ENCODE measurements at regions not wholly inside any gene's neighbourhood (a gene's known extent, or its start where the extent isn't known, plus 50 kb on each side); places are given as distances from the start of the nearest gene placed in this dataset.
A peak's percentile ranks its signal among the peaks of the same experiment; 100 is the strongest.

DNA sequence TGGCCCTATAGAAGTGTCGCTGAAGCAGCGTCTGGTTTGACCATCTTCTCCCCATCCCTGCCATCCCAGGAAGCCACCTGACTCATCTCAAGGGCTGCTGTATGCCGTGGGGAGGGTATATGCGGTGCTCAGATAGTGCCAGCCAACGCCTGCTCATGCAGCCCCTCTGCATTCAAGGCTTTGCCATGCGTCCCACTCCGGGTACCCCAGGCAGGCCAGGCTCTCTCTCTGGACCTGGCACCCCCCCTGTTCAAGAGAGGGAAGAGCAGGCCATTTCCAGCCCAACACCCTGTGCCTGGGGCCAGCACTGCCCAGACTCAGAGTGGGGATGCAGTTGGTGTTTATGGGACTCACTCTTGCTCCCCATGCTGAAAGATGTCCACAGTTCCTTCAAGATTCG lies 130.0 kb downstream of the GLI2 start:
- peaks cover 6 to 27% (median 11%) of the 10 kb centered on the region in 4 donors for H3K4me1 ChIP-seq
- intact Hi-C loops (cut with DNase I; ENCODE audit: low total_unique reads) (no loop called here), in situ Hi-C loops (cut with MboI; ENCODE audit: low pct_ligation_motif_present in 1 of 4, low pct_unique_long_range_greater_than_20kb in 1 of 4, low sequenced_read_pairs in 3 of 4) (no loop called here)
- no peak overlapping the region for H3K27ac ChIP-seq
- no peak overlapping the region for H3K4me3 ChIP-seq
- WGBS, 2 donors (ENCODE audit: low coverage in 1 of 2), result 86% methylated on average over 8 of the region's 8 CpGs; no CpG with 5 or more reads in 1 of the 2 donors
- H3K27me3 ChIP-seq, result peaks cover 33% of the 10 kb centered on the region
- H3K36me3 ChIP-seq, result no peaks in the 10 kb centered on the region
- H3K9me3 ChIP-seq, result no peaks in the 10 kb centered on the region
- TF ChIP-seq, protein P1, sequence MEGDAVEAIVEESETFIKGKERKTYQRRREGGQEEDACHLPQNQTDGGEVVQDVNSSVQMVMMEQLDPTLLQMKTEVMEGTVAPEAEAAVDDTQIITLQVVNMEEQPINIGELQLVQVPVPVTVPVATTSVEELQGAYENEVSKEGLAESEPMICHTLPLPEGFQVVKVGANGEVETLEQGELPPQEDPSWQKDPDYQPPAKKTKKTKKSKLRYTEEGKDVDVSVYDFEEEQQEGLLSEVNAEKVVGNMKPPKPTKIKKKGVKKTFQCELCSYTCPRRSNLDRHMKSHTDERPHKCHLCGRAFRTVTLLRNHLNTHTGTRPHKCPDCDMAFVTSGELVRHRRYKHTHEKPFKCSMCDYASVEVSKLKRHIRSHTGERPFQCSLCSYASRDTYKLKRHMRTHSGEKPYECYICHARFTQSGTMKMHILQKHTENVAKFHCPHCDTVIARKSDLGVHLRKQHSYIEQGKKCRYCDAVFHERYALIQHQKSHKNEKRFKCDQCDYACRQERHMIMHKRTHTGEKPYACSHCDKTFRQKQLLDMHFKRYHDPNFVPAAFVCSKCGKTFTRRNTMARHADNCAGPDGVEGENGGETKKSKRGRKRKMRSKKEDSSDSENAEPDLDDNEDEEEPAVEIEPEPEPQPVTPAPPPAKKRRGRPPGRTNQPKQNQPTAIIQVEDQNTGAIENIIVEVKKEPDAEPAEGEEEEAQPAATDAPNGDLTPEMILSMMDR (IDR thresholded peaks at IDR 0.05), result no peak
- TF ChIP-seq EP300 (IDR thresholded peaks at IDR 0.05; ENCODE audit: low read depth) (no peak), POLR2AphosphoS5 (IDR thresholded peaks at IDR 0.05) (no peak), POLR2A (IDR thresholded peaks at IDR 0.05) (no peak)
- DNase-seq, result no peak

DNA sequence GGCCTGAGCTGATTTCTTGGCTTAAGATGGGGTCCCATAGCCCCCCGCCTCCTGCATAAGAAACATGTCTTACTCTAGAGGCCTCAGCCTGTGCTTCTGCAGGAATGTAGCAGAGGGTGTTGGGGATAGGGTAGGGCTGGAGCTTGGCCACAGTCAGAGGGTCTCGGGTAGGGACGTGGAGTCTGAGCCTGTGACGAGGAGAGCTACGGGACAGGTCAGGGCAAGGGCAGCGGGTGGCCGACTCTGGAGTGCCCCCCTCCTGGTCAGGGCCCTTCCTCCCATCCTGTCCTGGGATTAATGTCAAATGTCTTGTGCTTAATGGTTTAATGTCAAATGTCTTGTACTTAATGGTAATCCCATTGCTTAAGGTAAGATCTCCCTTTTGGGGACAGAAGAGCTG lies 130.4 kb downstream of the GLI2 start:
- no peak for TF ChIP-seq POLR2AphosphoS5 (IDR thresholded peaks at IDR 0.05)
- Histone ChIP-seq H3K36me3 (no peaks in the 10 kb centered on the region), H3K9me3 (no peaks in the 10 kb centered on the region), H3K4me3 (no peak overlapping the region), H3K4me1 (peaks cover 6 to 27% (median 11%) of the 10 kb centered on the region in 4 donors), H3K27ac (no peak overlapping the region), H3K27me3 (peaks cover 33% of the 10 kb centered on the region)
- intact Hi-C loops (cut with DNase I; ENCODE audit: low total_unique reads) (no loop called here), in situ Hi-C loops (cut with MboI; ENCODE audit: low pct_ligation_motif_present in 1 of 4, low pct_unique_long_range_greater_than_20kb in 1 of 4, low sequenced_read_pairs in 3 of 4) (no loop called here)
- WGBS, 2 donors (ENCODE audit: low coverage in 1 of 2), result 89% methylated on average over 7 of the region's 7 CpGs; no CpG with 5 or more reads in 1 of the 2 donors
- no peak for DNase-seq

DNA sequence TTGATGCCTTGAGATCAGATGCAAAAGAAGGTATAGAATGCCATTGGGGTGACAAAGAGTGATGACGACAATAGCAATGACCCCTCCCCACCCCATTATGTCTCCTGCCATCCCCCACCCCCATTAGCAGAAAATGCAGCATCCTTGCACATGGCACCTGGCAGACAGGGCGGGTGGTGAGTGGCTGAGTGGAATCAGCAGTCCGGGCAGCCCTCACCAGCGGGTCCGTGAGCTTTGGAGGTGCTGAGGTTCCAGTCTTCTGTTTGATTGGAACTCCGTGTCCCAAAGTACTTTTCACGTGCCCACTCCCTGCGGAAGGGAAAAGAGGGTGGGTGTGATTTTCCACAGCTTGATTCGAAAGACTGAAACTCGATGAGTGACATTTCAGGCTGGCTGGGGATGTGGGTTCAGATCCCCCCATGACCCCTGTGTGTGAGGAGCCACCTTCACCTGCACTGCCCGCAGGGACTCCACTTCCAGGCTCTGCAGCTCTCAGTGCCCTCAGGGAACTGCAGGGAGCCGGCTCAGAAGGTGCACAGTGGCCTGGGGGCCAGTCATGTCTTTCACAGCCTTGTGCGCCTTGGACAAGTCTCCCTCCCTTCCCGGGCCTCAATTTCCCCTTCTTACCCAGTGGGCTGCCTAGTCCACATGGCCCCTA lies 130.9 kb downstream of the GLI2 start:
- peaks cover 33% of the 10 kb centered on the region for H3K27me3 ChIP-seq
- TF ChIP-seq, protein P1 (IDR thresholded peaks at IDR 0.05), result no peak
- no peak for TF ChIP-seq EP300 (IDR thresholded peaks at IDR 0.05; ENCODE audit: low read depth)
- peaks cover 6 to 27% (median 11%) of the 10 kb centered on the region in 4 donors for H3K4me1 ChIP-seq
- in situ Hi-C loops (cut with MboI; ENCODE audit: low pct_ligation_motif_present in 1 of 4, low pct_unique_long_range_greater_than_20kb in 1 of 4, low sequenced_read_pairs in 3 of 4), result no loop called here
- H3K4me3 ChIP-seq, result peak overlapping the region in 1 of 4 donors; percentile 35
- H3K27ac ChIP-seq, result peak overlapping the region; percentile 69 to 92 (median 86)
- DNase-seq, result no peak
- H3K36me3 ChIP-seq, result no peaks in the 10 kb centered on the region
- no peaks in the 10 kb centered on the region for H3K9me3 ChIP-seq
- intact Hi-C loops (cut with DNase I; ENCODE audit: low total_unique reads), result no loop called here
- WGBS, 2 donors (ENCODE audit: low coverage in 1 of 2), result 80% methylated on average over 14 of the region's 14 CpGs; no CpG with 5 or more reads in 1 of the 2 donors

DNA sequence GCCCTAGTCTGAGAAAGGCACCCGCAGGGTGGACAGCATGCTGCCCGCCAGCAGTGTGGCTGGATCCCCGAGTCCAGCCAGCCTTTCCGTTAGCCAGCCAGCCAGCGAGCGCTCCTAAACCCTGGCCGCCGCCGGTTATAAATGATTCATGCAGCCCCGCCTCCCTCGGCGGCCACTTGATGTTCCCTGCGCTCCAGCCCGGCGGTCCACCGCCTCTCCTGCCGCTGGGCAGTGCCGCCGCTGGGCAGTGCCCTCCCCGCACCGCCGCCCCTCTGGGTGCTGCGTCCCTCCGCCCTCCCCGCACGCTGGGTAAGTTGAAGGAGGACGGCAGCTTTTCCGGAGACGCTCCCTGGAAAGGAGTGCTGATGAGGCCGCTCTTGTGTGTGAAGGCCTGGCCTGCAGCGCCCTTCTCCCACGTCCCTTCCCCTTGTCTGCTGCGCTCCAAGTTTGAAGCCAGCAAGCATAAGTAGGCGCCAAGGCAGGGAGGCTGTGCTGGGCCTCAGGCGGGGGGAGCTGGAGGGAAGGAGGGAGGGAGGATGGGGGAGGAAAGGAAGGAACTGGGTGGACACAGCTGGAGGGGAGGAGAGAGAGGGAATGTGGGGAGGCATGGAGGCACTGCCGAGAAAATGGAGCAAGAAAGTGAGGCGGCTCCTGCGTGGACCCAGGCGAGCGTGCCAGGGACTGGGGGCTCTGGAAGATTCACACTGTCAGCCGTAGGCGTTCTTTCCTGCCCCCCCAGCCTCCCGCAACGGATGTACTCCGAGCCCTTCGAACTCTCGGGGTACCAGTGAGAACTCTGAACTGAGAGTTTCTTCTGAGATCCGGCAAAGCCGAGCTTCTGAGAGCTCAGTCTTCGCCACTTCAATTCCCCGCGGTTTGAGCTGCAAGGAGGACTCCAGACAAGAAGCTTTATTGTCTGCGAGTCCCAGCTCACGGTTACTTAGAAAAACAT lies 131.9 kb downstream of the GLI2 start:
- in situ Hi-C loops (cut with MboI; ENCODE audit: low pct_ligation_motif_present in 1 of 4, low pct_unique_long_range_greater_than_20kb in 1 of 4, low sequenced_read_pairs in 3 of 4) (no loop called here), intact Hi-C loops (cut with DNase I; ENCODE audit: low total_unique reads) (no loop called here)
- TF ChIP-seq EP300 (IDR thresholded peaks at IDR 0.05; ENCODE audit: low read depth) (no peak), POLR2A (IDR thresholded peaks at IDR 0.05) (peak; percentile 25), POLR2AphosphoS5 (IDR thresholded peaks at IDR 0.05) (peak in 1 of 3 donors; percentile 26)
- TF ChIP-seq, protein P1 (IDR thresholded peaks at IDR 0.05), result no peak
- WGBS, 2 donors (ENCODE audit: low coverage in 1 of 2), result 22 to 25% methylated on average over 8 to 43 of the region's 54 CpGs
- H3K27ac ChIP-seq, result peak overlapping the region; percentile 69 to 92 (median 86)
- H3K4me1 ChIP-seq, result peaks cover 6 to 27% (median 11%) of the 10 kb centered on the region in 4 donors
- DNase-seq, result peak; percentile 57
- no peaks in the 10 kb centered on the region for H3K36me3 ChIP-seq
- H3K27me3 ChIP-seq, result peaks cover 33% of the 10 kb centered on the region
- no peaks in the 10 kb centered on the region for H3K9me3 ChIP-seq
- H3K4me3 ChIP-seq, result peak overlapping the region; percentile 9 to 35 (median 20)
